GM12878 (cell line): ENCODE measurements at regions not wholly inside any gene's neighbourhood (a gene's known extent, or its start where the extent isn't known, plus 50 kb on each side); places are given as distances from the start of the nearest gene placed in this dataset.

Experiments
- ATAC-seq: fragments of 200-7000 bp; cut with Tn5 transposase; 3 replicates; pipeline ENCODE4 v1.9.1; 2020; ENCODE audit warnings: mild to moderate bottlenecking, moderate library complexity
- BruUV-seq: library from RNA; stranded (reverse); fragments of 400-500 nt; replicated peaks from 2 replicates; lab custom pipeline; 2021; lab: Mats Ljungman, UMichigan
- CTCF ChIA-PET: fragments of 300-600 bp; sonication (Branson Sonifier 250); formaldehyde crosslinking; extraction: SDS; loops from one replicate; lab custom pipeline; 2021; ENCODE audit warnings: inconsistent platforms; lab: Yijun Ruan, JAX
- POLR2A ChIA-PET: fragments of 350-600 bp; formaldehyde crosslinking; extraction: SDS; loops from one replicate; lab custom pipeline; 2021; ENCODE audit warnings: inconsistent platforms; lab: Charles Lee
- RAD21 ChIA-PET: fragments of 300-600 bp; sonication (Branson Sonifier 250); formaldehyde crosslinking; loops from one replicate; lab custom pipeline; 2023; ENCODE audit warnings: antibody characterized with exemption; ENCODE audit not compliant: unreplicated experiment; lab: Charles Lee
- SMC1A ChIA-PET: fragments of 300-600 bp; sonication (Branson Sonifier 250); formaldehyde crosslinking; loops from one replicate; lab custom pipeline; 2023; ENCODE audit not compliant: unreplicated experiment, uncharacterized antibody; lab: Charles Lee
- DNase-seq: peaks from one replicate; pipeline ENCODE4 v3.0.0-alpha.2; 2011; ENCODE audit warnings: low read depth, low spot score
- FAIRE-seq: peaks from 3 replicates; lab custom pipeline; 2011; peaks lifted over from hg19 to GRCh38; lab: Jason Lieb, UNC
- H2AFZ ChIP-seq: 2 replicates; pipeline ENCODE4 v1.6.0; 2011; ENCODE audit warnings: low read depth, low read length, control low read depth; ENCODE audit not compliant: control insufficient read depth
- H3K27ac ChIP-seq: 2 replicates; pipeline ENCODE4 v1.5.1; 2011; ENCODE audit warnings: control low read depth; ENCODE audit not compliant: control insufficient read depth, insufficient read depth
- H3K27me3 ChIP-seq, 2 experiments: replicated peaks in 1 of 2; 2 replicates each; pipeline versions ENCODE4 v1.6.0 to v1.6.1; 2011; ENCODE audit warnings: low read length in 1 of 2; ENCODE audit not compliant: control insufficient read depth in 2 of 2, insufficient read depth in 2 of 2
- H3K36me3 ChIP-seq, 2 experiments: 2 replicates each; pipeline ENCODE4 v1.5.1; 2011; ENCODE audit warnings: low read length in 1 of 2; ENCODE audit not compliant: control insufficient read depth in 2 of 2, insufficient read depth in 2 of 2
- H3K4me1 ChIP-seq: 2 replicates; pipeline ENCODE4 v1.6.1; 2011; ENCODE audit warnings: mild to moderate bottlenecking, low read length, moderate library complexity, mixed read lengths; ENCODE audit not compliant: control insufficient read depth, insufficient read depth
- H3K4me2 ChIP-seq: 2 replicates; pipeline ENCODE4 v1.6.0; 2011; ENCODE audit warnings: control low read depth; ENCODE audit not compliant: control insufficient read depth, insufficient read depth
- H3K4me3 ChIP-seq: fragments of 200-600 bp; sonication (generic); 2 replicates; pipeline ENCODE4 v1.5.1; 2016
- H3K79me2 ChIP-seq: 2 replicates; pipeline ENCODE4 v1.6.0; 2011; ENCODE audit warnings: low read length; ENCODE audit not compliant: control insufficient read depth, insufficient read depth
- H3K9ac ChIP-seq: 2 replicates; pipeline ENCODE4 v1.8.0; 2011; ENCODE audit warnings: low read length, control low read depth, mixed read lengths; ENCODE audit not compliant: control insufficient read depth, insufficient read depth
- H3K9me3 ChIP-seq: replicated peaks from 3 replicates; pipeline ENCODE4 v1.5.1; 2011; ENCODE audit warnings: mild to moderate bottlenecking, low read length; ENCODE audit not compliant: control insufficient read depth, insufficient read depth
- H4K20me1 ChIP-seq: 2 replicates; pipeline ENCODE4 v1.6.0; 2011; ENCODE audit not compliant: control insufficient read depth, insufficient read depth
- EGR1 ChIP-seq, 2 experiments: IDR thresholded peaks; 1 replicate in 1 of 2; 2 replicates in 1 of 2; pipeline ENCODE4 v1.6.1; 2011 to 2012; ENCODE audit warnings: low read depth in 2 of 2, low read length in 2 of 2, borderline replicate concordance in 1 of 2, mild to moderate bottlenecking in 1 of 2, moderate library complexity in 1 of 2
- LARP7 ChIP-seq: fragments of 450-650 bp; IDR thresholded peaks from 2 replicates; pipeline ENCODE4 v1.6.1; 2017; ENCODE audit warnings: mild to moderate bottlenecking
- NFYB ChIP-seq: IDR thresholded peaks from 2 replicates; pipeline ENCODE4 v1.6.1; 2011; ENCODE audit warnings: low read depth, mild to moderate bottlenecking, low read length, improper control_type of control experiment, moderate library complexity; ENCODE audit not compliant: insufficient read depth
- NR2C1 ChIP-seq: fragments of 450-650 bp; IDR thresholded peaks from 2 replicates; pipeline ENCODE4 v1.6.1; 2017; ENCODE audit warnings: antibody characterized with exemption, mild to moderate bottlenecking, moderate library complexity
- PKNOX1 ChIP-seq: fragments of 450-650 bp; IDR thresholded peaks from 2 replicates; pipeline ENCODE4 v1.6.1; 2016; ENCODE audit warnings: mild to moderate bottlenecking
- POLR2AphosphoS5 ChIP-seq: IDR thresholded peaks from 2 replicates; pipeline ENCODE4 v1.6.1; 2011; ENCODE audit warnings: mild to moderate bottlenecking, low read length, inconsistent platforms
- RUNX3 ChIP-seq: IDR thresholded peaks from 2 replicates; pipeline ENCODE4 v1.6.1; 2012; ENCODE audit warnings: low read length, inconsistent platforms
- SIN3A ChIP-seq: IDR thresholded peaks from 2 replicates; pipeline ENCODE4 v1.6.1; 2012; ENCODE audit warnings: low read depth, low read length, improper control_type of control experiment
- SIX5 ChIP-seq: IDR thresholded peaks from 2 replicates; pipeline ENCODE4 v1.6.1; 2011; ENCODE audit warnings: mild to moderate bottlenecking, low read depth, low read length, moderate library complexity; ENCODE audit not compliant: severe bottlenecking
- WGBS: methylation state at CpG from one replicate; pipeline ENCODE4 v1.1.6; 2016; ENCODE audit warnings: low lambda C conversion rate; ENCODE audit not compliant: insufficient replicate concordance, insufficient coverage; ENCODE audit errors: missing lambda C conversion rate; 5-methylcytosine and 5-hydroxymethylcytosine counted together
- in situ Hi-C: fragments of 300-500 bp; cut with MboI; formaldehyde crosslinking; loops from 9 replicates; pipeline ENCODE4 v1.14.3; 2018; ENCODE audit warnings: mixed read lengths
- intact Hi-C: fragments of 100-400 bp; cut with micrococcal nuclease; formaldehyde crosslinking; loops from one replicate; pipeline ENCODE4 v1.14.2; 2022; ENCODE audit not compliant: unreplicated experiment

DNA sequence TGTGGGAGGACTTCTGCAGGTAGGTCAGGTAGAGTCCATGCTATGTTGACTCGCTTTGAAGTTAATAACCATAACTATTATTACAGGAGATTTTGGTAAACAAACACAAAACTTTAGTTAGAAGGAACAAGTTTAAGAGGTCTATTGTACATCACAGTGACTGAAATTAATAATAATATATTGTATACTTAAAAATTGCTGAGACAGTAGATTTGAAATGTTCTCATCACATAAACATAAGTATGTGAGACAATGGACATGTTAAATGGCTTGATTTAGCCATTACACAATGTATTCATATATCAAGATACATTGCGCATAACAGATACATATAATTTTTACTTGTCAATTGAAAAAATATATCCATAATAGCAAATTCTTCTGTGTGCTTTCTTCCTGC, 91.4 kb upstream of the CD53 start:
- Histone ChIP-seq H3K36me3 (no peaks in the 10 kb centered on the region), H2AFZ (no peak overlapping the region), H3K9me3 (no peaks in the 10 kb centered on the region), H3K9ac (no peak overlapping the region), H3K27ac (no peak overlapping the region), H3K4me3 (no peak overlapping the region), H3K4me1 (peaks cover 12% of the 10 kb centered on the region), H4K20me1 (no peaks in the 10 kb centered on the region), H3K4me2 (no peak overlapping the region), H3K27me3 (no peaks in the 10 kb centered on the region), H3K79me2 (no peaks in the 10 kb centered on the region)
- ChIA-PET RAD21 (interaction anchor here (0.8 to 6.6 kb wide), 13 partner anchors 9 to 988 kb away, joined by 3 to 79 read pairs (median 5); no protein-coding TSS in a partner anchor), SMC1A (interaction anchor here (0.6 to 7.8 kb wide), 18 partner anchors 9 to 578 kb away, joined by 3 to 89 read pairs (median 4); no protein-coding TSS in a partner anchor), POLR2A (no interaction called here), CTCF (interaction anchor here (0.7 to 7.7 kb wide), 39 partner anchors 11 to 574 kb away, joined by 3 to 93 read pairs (median 5); partner anchors contain the start of gene CD53)
- WGBS: 69% methylated on average over 2 of the region's 2 CpGs
- BruUV-seq: no TSS peak
- no peak for TF ChIP-seq RUNX3
- no peak for TF ChIP-seq POLR2AphosphoS5
- TF ChIP-seq NFYB: no peak
- TF ChIP-seq NR2C1: no peak
- TF ChIP-seq SIX5: no peak
- TF ChIP-seq EGR1 (IDR thresholded peaks at IDR 0.05; ENCODE audit: borderline replicate concordance in 1 of 2, low read depth in 2 of 2, low read length in 2 of 2): no peak
- TF ChIP-seq LARP7: no peak
- no peak for TF ChIP-seq SIN3A
- no peak for TF ChIP-seq PKNOX1
- in situ Hi-C loops (loop anchor here (5.0 kb wide), 2 partner anchors 164 to 211 kb away; no protein-coding TSS in a partner anchor), intact Hi-C loops (loop anchor here (1.0 to 10.0 kb wide), 3 partner anchors 149 to 367 kb away; no protein-coding TSS in a partner anchor)
- no peak for FAIRE-seq
- no peak for DNase-seq
- no peak for ATAC-seq
